ENCODE measurements at regions not wholly inside any gene's neighbourhood (a gene's known extent, or its start where the extent isn't known, plus 50 kb on each side); places are given as distances from the start of the nearest gene placed in this dataset.

DNA sequence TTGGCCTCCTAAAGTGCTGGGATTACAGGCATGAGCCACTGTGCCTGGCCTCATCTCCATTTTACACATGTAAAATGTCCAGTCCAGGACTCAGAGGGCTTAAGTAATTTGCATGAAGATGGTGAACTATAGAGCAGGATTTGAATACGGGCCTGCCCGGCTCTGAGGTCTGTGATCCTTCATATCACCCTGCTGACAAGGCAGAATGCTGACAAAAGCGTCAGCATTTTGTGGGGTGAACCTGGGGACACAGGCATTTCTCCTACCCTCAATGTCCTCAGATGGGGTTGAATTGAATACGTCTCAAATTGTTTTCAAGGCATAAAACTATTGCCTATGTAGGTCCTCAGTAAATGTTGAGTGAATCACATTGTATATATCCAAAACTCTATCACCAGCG lies 57.2 kb upstream of the GATA6 start:
- Mint-ChIP-seq H3K4me3 (no peak overlapping the region), H3K36me3 (no peaks in the 10 kb centered on the region), H3K9me3 (no peaks in the 10 kb centered on the region), H3K27ac (no peak overlapping the region), H3K27me3 (ENCODE audit: insufficient read depth, low read depth) (peaks cover 5% of the 10 kb centered on the region), H3K4me1 (peaks cover 11% of the 10 kb centered on the region)
- Histone ChIP-seq H3K9me3 (ENCODE audit: low read depth) (no peaks in the 10 kb centered on the region), H3K4me3 (no peak overlapping the region), H3K4me1 (peaks cover 11% of the 10 kb centered on the region), H3K4me2 (no peak overlapping the region), H3K27me3 (no peaks in the 10 kb centered on the region), H3K27ac (no peak overlapping the region), H4K20me1 (ENCODE audit: low read depth) (no peaks in the 10 kb centered on the region), H3K9ac (no peak overlapping the region), H3F3A (ENCODE audit: low read depth) (peaks cover 12% of the 10 kb centered on the region), H3K36me3 (no peaks in the 10 kb centered on the region), H2AFZ (replicated peaks) (no peak overlapping the region), H3K79me2 (ENCODE audit: low read depth) (no peaks in the 10 kb centered on the region)
- TF ChIP-seq, protein P1, sequence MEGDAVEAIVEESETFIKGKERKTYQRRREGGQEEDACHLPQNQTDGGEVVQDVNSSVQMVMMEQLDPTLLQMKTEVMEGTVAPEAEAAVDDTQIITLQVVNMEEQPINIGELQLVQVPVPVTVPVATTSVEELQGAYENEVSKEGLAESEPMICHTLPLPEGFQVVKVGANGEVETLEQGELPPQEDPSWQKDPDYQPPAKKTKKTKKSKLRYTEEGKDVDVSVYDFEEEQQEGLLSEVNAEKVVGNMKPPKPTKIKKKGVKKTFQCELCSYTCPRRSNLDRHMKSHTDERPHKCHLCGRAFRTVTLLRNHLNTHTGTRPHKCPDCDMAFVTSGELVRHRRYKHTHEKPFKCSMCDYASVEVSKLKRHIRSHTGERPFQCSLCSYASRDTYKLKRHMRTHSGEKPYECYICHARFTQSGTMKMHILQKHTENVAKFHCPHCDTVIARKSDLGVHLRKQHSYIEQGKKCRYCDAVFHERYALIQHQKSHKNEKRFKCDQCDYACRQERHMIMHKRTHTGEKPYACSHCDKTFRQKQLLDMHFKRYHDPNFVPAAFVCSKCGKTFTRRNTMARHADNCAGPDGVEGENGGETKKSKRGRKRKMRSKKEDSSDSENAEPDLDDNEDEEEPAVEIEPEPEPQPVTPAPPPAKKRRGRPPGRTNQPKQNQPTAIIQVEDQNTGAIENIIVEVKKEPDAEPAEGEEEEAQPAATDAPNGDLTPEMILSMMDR (IDR thresholded peaks at IDR 0.05), result no peak
- TF ChIP-seq EZH2phosphoT487 (IDR thresholded peaks at IDR 0.05), result no peak
- DNase-seq (ENCODE audit: low spot score), result no peak

DNA sequence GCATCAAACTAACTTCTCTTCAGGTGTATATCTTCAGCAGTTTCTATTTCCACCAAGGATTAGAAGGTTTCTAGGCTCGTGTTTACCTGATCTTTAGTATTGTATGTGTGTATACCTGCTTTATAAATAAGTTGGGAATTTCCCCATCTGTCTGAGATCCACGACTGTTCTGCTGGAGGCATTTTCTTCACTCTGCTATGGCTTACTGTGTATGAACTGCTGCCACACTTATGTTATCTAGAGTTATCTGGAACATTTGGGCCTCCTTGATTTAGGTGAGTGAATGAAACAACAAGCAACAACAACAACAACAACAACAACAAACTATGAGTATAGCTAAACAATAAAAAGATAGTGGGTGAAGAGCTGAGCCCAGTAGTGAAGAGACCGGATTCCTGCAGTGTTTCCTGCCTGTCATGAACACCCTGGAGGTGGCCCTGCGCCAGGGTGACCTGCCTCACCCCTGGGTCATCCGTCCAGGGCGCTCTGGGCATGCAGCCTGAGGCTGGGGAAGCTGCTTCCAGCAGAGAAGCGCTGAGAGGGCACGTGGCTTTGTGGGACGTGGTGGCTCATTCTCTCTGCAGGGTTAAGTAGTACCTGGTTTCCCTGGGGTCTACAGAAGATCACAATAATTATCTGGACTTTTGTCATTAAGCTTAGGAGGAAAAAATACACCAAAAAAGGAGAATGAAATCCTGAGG lies 56.1 kb upstream of the GATA6 start:
- Mint-ChIP-seq H3K36me3 (no peaks in the 10 kb centered on the region), H3K9me3 (no peaks in the 10 kb centered on the region), H3K27me3 (ENCODE audit: insufficient read depth, low read depth) (peaks cover 5% of the 10 kb centered on the region), H3K4me1 (peaks cover 11% of the 10 kb centered on the region), H3K4me3 (no peak overlapping the region), H3K27ac (no peak overlapping the region)
- Histone ChIP-seq H3K79me2 (ENCODE audit: low read depth) (no peaks in the 10 kb centered on the region), H2AFZ (replicated peaks) (no peak overlapping the region), H3K27me3 (no peaks in the 10 kb centered on the region), H3K9me3 (ENCODE audit: low read depth) (no peaks in the 10 kb centered on the region), H3K36me3 (no peaks in the 10 kb centered on the region), H3F3A (ENCODE audit: low read depth) (peaks cover 12% of the 10 kb centered on the region), H3K9ac (no peak overlapping the region), H4K20me1 (ENCODE audit: low read depth) (no peaks in the 10 kb centered on the region), H3K4me3 (no peak overlapping the region), H3K4me1 (peaks cover 11% of the 10 kb centered on the region), H3K27ac (no peak overlapping the region), H3K4me2 (no peak overlapping the region)
- TF ChIP-seq EZH2phosphoT487 (IDR thresholded peaks at IDR 0.05) (no peak), EZH2 (IDR thresholded peaks at IDR 0.05) (no peak)
- TF ChIP-seq, protein P1 (IDR thresholded peaks at IDR 0.05), result no peak
- DNase-seq (ENCODE audit: low spot score), result no peak

DNA sequence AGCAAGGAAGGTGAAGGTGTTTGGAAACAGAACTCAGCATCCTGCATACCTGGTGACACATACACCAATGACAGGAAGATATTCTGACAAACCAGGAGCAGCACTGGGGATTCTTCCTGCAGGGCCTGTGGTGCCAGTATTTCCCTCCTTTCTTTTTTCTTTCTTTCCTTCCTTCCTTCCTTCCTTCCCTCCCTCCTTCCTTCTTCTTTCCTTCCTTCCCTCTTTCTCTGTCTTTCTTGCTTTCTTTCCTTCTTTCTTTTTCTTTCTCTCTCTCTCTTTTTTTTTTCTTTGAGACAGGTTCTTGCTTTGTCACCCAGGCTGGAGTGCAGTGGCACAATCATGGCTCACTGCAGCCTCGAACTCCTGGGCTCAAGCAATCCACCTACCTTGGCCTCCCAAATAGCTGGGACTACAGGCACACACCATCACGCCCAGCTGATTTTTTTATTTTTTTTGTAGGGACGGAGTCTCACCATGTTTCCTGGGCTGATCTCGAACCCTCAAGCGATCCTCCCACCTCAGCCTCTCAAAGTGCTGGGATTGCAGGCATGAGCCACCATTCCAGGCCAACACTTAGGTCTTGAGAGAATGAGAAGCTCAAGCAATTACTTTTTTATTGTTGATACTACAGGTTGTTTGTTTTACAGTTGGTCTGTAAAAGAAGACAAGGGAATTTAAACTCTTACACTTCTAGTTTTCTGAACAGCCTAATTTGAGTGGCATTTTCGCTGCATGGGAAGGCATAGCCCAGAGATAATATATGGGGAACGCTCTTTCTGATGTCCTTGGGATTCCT lies 54.7 kb upstream of the GATA6 start:
- H3K79me2 ChIP-seq (ENCODE audit: low read depth), result no peaks in the 10 kb centered on the region
- Mint-ChIP-seq H3K4me3 (no peak overlapping the region), H3K9me3 (no peaks in the 10 kb centered on the region), H3K27me3 (ENCODE audit: insufficient read depth, low read depth) (peaks cover 5% of the 10 kb centered on the region), H3K27ac (no peak overlapping the region), H3K36me3 (no peaks in the 10 kb centered on the region), H3K4me1 (peaks cover 11% of the 10 kb centered on the region)
- H3K9ac ChIP-seq, result no peak overlapping the region
- no peaks in the 10 kb centered on the region for H3K27me3 ChIP-seq
- no peak overlapping the region for H3K27ac ChIP-seq
- H3K9me3 ChIP-seq (ENCODE audit: low read depth), result no peaks in the 10 kb centered on the region
- DNase-seq (ENCODE audit: low spot score), result no peak
- H3K4me2 ChIP-seq, result no peak overlapping the region
- no peak overlapping the region for H3K4me3 ChIP-seq
- H4K20me1 ChIP-seq (ENCODE audit: low read depth), result no peaks in the 10 kb centered on the region
- peaks cover 11% of the 10 kb centered on the region for H3K4me1 ChIP-seq
- TF ChIP-seq EZH2 (IDR thresholded peaks at IDR 0.05), result no peak
- TF ChIP-seq EZH2phosphoT487 (IDR thresholded peaks at IDR 0.05), result no peak
- TF ChIP-seq, protein P1 (IDR thresholded peaks at IDR 0.05), result no peak
- no peak overlapping the region for H2AFZ ChIP-seq (replicated peaks)
- peaks cover 12% of the 10 kb centered on the region for H3F3A ChIP-seq (ENCODE audit: low read depth)
- H3K36me3 ChIP-seq, result no peaks in the 10 kb centered on the region

Measured in neural progenitor cell (in vitro differentiated cells).